K562 (cell line): ENCODE measurements at regions not wholly inside any gene's neighbourhood (a gene's known extent, or its start where the extent isn't known, plus 50 kb on each side); places are given as distances from the start of the nearest gene placed in this dataset.

ENCODE experiments used
- ATAC-seq: fragments of 200-7000 bp; cut with Tn5 transposase; 3 replicates; pipeline ENCODE4 v1.9.1; 2020; ENCODE audit warnings: moderate library complexity
- BruUV-seq: library from RNA; stranded (reverse); fragments of 400-500 nt; replicated peaks from 2 replicates; lab custom pipeline; 2021; lab: Mats Ljungman, UMichigan
- CTCF ChIA-PET: fragments of 300-600 bp; formaldehyde crosslinking; extraction: SDS; loops from one replicate; lab custom pipeline; 2021; ENCODE audit warnings: low intra/inter-chr PET ratio; lab: Yijun Ruan, JAX
- POLR2A ChIA-PET: fragments of 300-600, 350-650 bp; sonication (Branson Sonifier 250); formaldehyde crosslinking; extraction: SDS; loops from one replicate; lab custom pipeline; 2021; ENCODE audit warnings: antibody characterized with exemption, inconsistent platforms; lab: Yijun Ruan, JAX
- DNase-seq, 4 experiments: peaks; one replicate each; pipeline versions ENCODE4 v3.0.0 to v3.0.0-alpha.2; 2011 to 2018; ENCODE audit warnings: low spot score in 3 of 4, mixed read lengths in 3 of 4; ENCODE audit errors: extremely low read depth in 1 of 4
- FAIRE-seq: peaks from 2 replicates; lab custom pipeline; 2011; peaks lifted over from hg19 to GRCh38; lab: Jason Lieb, UNC
- H2AFZ ChIP-seq: 2 replicates; pipeline ENCODE4 v1.6.0; 2011; ENCODE audit warnings: low read depth, low read length, control low read depth, inconsistent platforms
- H3K27ac ChIP-seq: fragments of 200-600 bp; 3 replicates; pipeline ENCODE4 v1.8.0; 2011; ENCODE audit warnings: low read depth, mild to moderate bottlenecking, control low read depth, inconsistent platforms, low read length, moderate library complexity, mixed read lengths; ENCODE audit errors: extremely low read depth
- H3K27me3 ChIP-seq, 2 experiments: fragments of 300-600 bp in 1 of 2; 2 replicates in 1 of 2; 3 replicates in 1 of 2; pipeline versions ENCODE4 v1.6.0 to v1.8.0; 2011; ENCODE audit warnings: inconsistent platforms in 2 of 2, low read length in 2 of 2, mild to moderate bottlenecking in 1 of 2, mixed read lengths in 1 of 2, moderate library complexity in 1 of 2; ENCODE audit not compliant: control insufficient read depth in 2 of 2, insufficient read depth in 2 of 2
- H3K36me3 ChIP-seq: fragments of 300-600 bp; 3 replicates; pipeline ENCODE4 v1.8.0; 2011; ENCODE audit warnings: mild to moderate bottlenecking, low read length, inconsistent platforms; ENCODE audit not compliant: control insufficient read depth, insufficient read depth
- H3K4me1 ChIP-seq, 2 experiments: fragments of 200-600 bp in 1 of 2; replicated peaks in 1 of 2; 2 replicates in 1 of 2; 3 replicates in 1 of 2; pipeline versions ENCODE4 v1.5.1 to v1.8.0; 2011; ENCODE audit warnings: inconsistent platforms in 2 of 2, low read length in 2 of 2, mild to moderate bottlenecking in 1 of 2, mixed read lengths in 1 of 2, moderate library complexity in 1 of 2; ENCODE audit not compliant: control insufficient read depth in 2 of 2, insufficient read depth in 2 of 2
- H3K4me2 ChIP-seq: 2 replicates; pipeline ENCODE4 v1.6.1; 2011; ENCODE audit warnings: low read length, control low read depth, inconsistent platforms, mixed read lengths; ENCODE audit not compliant: insufficient read depth
- H3K4me3 ChIP-seq: fragments of 200-600 bp; sonication (generic), shearing (Covaris generic); 2 replicates; pipeline ENCODE4 v1.5.1; 2016; ENCODE audit warnings: control low read depth, inconsistent platforms
- H3K79me2 ChIP-seq: fragments of 200-600 bp; 3 replicates; pipeline ENCODE4 v1.8.0; 2011; ENCODE audit warnings: low read length, inconsistent platforms; ENCODE audit not compliant: control insufficient read depth, insufficient read depth
- H3K9ac ChIP-seq, 2 experiments: 2 replicates each; pipeline versions ENCODE4 v1.6.0 to v1.6.1; 2011; ENCODE audit warnings: low read depth in 2 of 2, low read length in 2 of 2, control low read depth in 1 of 2, inconsistent platforms in 1 of 2, mild to moderate bottlenecking in 1 of 2, mixed read lengths in 1 of 2; ENCODE audit not compliant: insufficient read depth in 1 of 2
- H3K9me1 ChIP-seq: one replicate; pipeline ENCODE4 v1.6.0; 2011; ENCODE audit warnings: inconsistent platforms, mild to moderate bottlenecking, low read length, moderate library complexity; ENCODE audit not compliant: control insufficient read depth, insufficient read depth
- H3K9me3 ChIP-seq: replicated peaks from 2 replicates; pipeline ENCODE4 v1.5.1; 2011; ENCODE audit warnings: low read depth, low read length, inconsistent platforms; ENCODE audit not compliant: control insufficient read depth, insufficient read depth
- H4K20me1 ChIP-seq: replicated peaks from 2 replicates; pipeline ENCODE4 v1.6.1; 2011; ENCODE audit warnings: low read length, inconsistent platforms, mixed read lengths; ENCODE audit not compliant: control insufficient read depth, insufficient read depth
- WGBS: fragments of 100-300 bp; shearing (Covaris generic); methylation state at CpG from one replicate; pipeline ENCODE4 v1.1.6; 2016; ENCODE audit warnings: low coverage, mixed read lengths; ENCODE audit not compliant: insufficient coverage; ENCODE audit errors: missing lambda C conversion rate; 5-methylcytosine and 5-hydroxymethylcytosine counted together
- in situ Hi-C: fragments of 300-500 bp; cut with MboI; formaldehyde crosslinking; loops from 4 replicates; pipeline ENCODE4 v1.15.0; 2018; ENCODE audit warnings: inconsistent platforms, mixed read lengths
- intact Hi-C: fragments of 100-400 bp; cut with micrococcal nuclease; formaldehyde crosslinking; loops from 2 replicates; pipeline ENCODE4 v1.14.2; 2022
- TF ChIP-seq, protein P1 (sequence below), 3 experiments: fragments of 200-800 bp in 1 of 3; fragments of 250-450 bp in 1 of 3; fragments of 450-650 bp in 1 of 3; sonication (Bioruptor Pico) in 1 of 3; sonication (Bioruptor generic) in 1 of 3; formaldehyde crosslinking in 1 of 3; IDR thresholded peaks; 2 replicates each; pipeline versions ENCODE4 v1.6.1 to v1.8.0; 2016 to 2022; ENCODE audit warnings: mild to moderate bottlenecking in 2 of 3, missing genetic modification characterization in 2 of 3, missing compliant biosample characterization in 1 of 3, moderate library complexity in 1 of 3
- TF ChIP-seq, protein P2 (sequence below): fragments of 450-650 bp; formaldehyde crosslinking; IDR thresholded peaks from 2 replicates; pipeline ENCODE4 v1.4.0; 2020; ENCODE audit warnings: mild to moderate bottlenecking, moderate library complexity

DNA sequence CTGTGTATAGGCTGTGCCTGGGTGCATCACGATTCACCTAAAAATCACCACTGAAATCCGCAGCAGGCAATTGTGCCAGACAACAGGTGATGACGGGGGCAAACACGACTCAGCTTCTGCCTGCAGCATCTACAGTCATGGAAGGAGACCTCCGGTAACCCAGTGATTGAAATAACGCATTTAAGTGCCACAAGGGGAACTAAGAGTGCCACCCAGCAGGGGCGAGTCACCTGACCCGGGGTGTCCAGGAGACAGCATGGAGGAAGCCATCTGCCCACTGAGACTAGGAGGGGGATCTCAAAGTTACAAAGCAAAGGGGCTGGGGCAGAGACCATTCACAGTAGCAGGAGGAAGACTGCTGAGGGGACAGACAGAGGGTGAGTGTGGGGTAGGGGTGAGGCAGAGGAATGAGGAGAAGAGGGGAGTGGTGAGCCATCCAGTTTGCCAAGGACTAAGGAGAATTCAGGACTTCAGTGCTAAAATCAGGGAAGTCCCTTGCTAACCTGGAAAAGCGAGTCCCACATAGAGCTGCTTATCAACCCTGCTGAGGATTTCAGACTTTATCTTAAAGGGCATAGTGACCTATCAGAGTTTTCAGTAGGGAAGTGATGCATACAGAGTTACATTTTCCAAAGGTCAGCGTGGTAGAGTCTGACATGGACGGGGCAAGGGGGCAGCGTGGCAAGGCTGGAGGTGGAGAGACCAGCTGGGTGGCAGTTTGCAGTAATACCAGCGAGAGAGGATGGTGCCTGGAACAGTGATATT, 256.7 kb upstream of the HES1 start:
- H3K36me3 ChIP-seq = no peaks in the 10 kb centered on the region
- H3K27me3 ChIP-seq = no peaks in the 10 kb centered on the region
- peak overlapping the region in 1 of 2 experiments; percentile 70; a peak in 1 of 4 replicates for H3K9ac ChIP-seq
- H2AFZ ChIP-seq = 0 out of 2 replicates have a peak overlapping the region, but pooled peaks have one; percentile 40
- POLR2A ChIA-PET = interaction anchor here (0.6 to 1.4 kb wide), 4 partner anchors 13 to 63 kb away, joined by 3 to 4 read pairs (median 3); no protein-coding TSS in a partner anchor
- H3K4me2 ChIP-seq = peak overlapping the region; percentile 30; the same call in 1 of the 2 replicates
- H3K79me2 ChIP-seq = no peaks in the 10 kb centered on the region
- FAIRE-seq (no peak), DNase-seq (no peak), ATAC-seq (peak; percentile 25)
- no peaks in the 10 kb centered on the region for H3K9me1 ChIP-seq
- no TSS peak for BruUV-seq
- 44% methylated on average over 13 of the region's 13 CpGs for WGBS
- H3K4me3 ChIP-seq = no peak overlapping the region
- in situ Hi-C loops = no loop called here
- H3K9me3 ChIP-seq = no peaks in the 10 kb centered on the region
- TF ChIP-seq, protein P1, sequence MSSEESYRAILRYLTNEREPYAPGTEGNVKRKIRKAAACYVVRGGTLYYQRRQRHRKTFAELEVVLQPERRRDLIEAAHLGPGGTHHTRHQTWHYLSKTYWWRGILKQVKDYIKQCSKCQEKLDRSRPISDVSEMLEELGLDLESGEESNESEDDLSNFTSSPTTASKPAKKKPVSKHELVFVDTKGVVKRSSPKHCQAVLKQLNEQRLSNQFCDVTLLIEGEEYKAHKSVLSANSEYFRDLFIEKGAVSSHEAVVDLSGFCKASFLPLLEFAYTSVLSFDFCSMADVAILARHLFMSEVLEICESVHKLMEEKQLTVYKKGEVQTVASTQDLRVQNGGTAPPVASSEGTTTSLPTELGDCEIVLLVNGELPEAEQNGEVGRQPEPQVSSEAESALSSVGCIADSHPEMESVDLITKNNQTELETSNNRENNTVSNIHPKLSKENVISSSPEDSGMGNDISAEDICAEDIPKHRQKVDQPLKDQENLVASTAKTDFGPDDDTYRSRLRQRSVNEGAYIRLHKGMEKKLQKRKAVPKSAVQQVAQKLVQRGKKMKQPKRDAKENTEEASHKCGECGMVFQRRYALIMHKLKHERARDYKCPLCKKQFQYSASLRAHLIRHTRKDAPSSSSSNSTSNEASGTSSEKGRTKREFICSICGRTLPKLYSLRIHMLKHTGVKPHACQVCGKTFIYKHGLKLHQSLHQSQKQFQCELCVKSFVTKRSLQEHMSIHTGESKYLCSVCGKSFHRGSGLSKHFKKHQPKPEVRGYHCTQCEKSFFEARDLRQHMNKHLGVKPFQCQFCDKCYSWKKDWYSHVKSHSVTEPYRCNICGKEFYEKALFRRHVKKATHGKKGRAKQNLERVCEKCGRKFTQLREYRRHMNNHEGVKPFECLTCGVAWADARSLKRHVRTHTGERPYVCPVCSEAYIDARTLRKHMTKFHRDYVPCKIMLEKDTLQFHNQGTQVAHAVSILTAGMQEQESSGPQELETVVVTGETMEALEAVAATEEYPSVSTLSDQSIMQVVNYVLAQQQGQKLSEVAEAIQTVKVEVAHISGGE (CRISPR knock-in tag; IDR thresholded peaks at IDR 0.05) = peak in 1 of 3 experiments; percentile 21; a peak in 1 of 6 replicates
- TF ChIP-seq, protein P2, sequence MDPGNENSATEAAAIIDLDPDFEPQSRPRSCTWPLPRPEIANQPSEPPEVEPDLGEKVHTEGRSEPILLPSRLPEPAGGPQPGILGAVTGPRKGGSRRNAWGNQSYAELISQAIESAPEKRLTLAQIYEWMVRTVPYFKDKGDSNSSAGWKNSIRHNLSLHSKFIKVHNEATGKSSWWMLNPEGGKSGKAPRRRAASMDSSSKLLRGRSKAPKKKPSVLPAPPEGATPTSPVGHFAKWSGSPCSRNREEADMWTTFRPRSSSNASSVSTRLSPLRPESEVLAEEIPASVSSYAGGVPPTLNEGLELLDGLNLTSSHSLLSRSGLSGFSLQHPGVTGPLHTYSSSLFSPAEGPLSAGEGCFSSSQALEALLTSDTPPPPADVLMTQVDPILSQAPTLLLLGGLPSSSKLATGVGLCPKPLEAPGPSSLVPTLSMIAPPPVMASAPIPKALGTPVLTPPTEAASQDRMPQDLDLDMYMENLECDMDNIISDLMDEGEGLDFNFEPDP (CRISPR knock-in tag) = no peak
- H3K27ac ChIP-seq = no peak overlapping the region
- intact Hi-C loops = no loop called here
- peaks cover 15 to 17% of the 10 kb centered on the region in 2 experiments for H3K4me1 ChIP-seq
- CTCF ChIA-PET = no interaction called here
- no peaks in the 10 kb centered on the region for H4K20me1 ChIP-seq
